ENCODE measurements at regions not wholly inside any gene's neighbourhood (a gene's known extent, or its start where the extent isn't known, plus 50 kb on each side); places are given as distances from the start of the nearest gene placed in this dataset.

- no peak for DNase-seq (ENCODE audit: low spot score in 2 of 2)
- H3K4me3 ChIP-seq (ENCODE audit: low read depth, poor library complexity, severe bottlenecking), result no peak overlapping the region
- 57 to 66% methylated on average over 4 of the region's 4 CpGs for WGBS, 2 donors
- intact Hi-C loops (cut with DNase I; ENCODE audit: low total_unique reads), result no loop called here
- TF ChIP-seq POLR2A (IDR thresholded peaks at IDR 0.05) (no peak), CTCF (IDR thresholded peaks at IDR 0.05) (no peak)
These were observed 577.0 kb downstream of the LMO4 start for GRCh38 chr1:87905651-87906050.

- intact Hi-C loops (cut with DNase I; ENCODE audit: low total_unique reads), result no loop called here
- TF ChIP-seq POLR2A (IDR thresholded peaks at IDR 0.05), result no peak
- TF ChIP-seq CTCF (IDR thresholded peaks at IDR 0.05), result no peak
- 76 to 88% methylated on average over 3 of the region's 3 CpGs for WGBS, 2 donors
- no peak overlapping the region for H3K4me3 ChIP-seq (ENCODE audit: low read depth, poor library complexity, severe bottlenecking)
- no peak for DNase-seq (ENCODE audit: low spot score in 2 of 2)
These were observed 577.4 kb downstream of the LMO4 start for GRCh38 chr1:87906078-87906477.

- TF ChIP-seq CTCF (IDR thresholded peaks at IDR 0.05), result no peak
- TF ChIP-seq POLR2A (IDR thresholded peaks at IDR 0.05), result no peak
- DNase-seq (ENCODE audit: low spot score in 2 of 2), result no peak
- intact Hi-C loops (cut with DNase I; ENCODE audit: low total_unique reads), result no loop called here
- WGBS, 2 donors, result 97 to 100% methylated on average over 1 of the region's 1 CpG
- H3K4me3 ChIP-seq (ENCODE audit: low read depth, poor library complexity, severe bottlenecking), result no peak overlapping the region
These were observed 584.7 kb downstream of the LMO4 start for GRCh38 chr1:87913361-87913760.

- DNase-seq (ENCODE audit: low spot score in 2 of 2), result no peak
- H3K4me3 ChIP-seq (ENCODE audit: low read depth, poor library complexity, severe bottlenecking), result no peak overlapping the region
- TF ChIP-seq POLR2A (IDR thresholded peaks at IDR 0.05) (no peak), CTCF (IDR thresholded peaks at IDR 0.05) (no peak)
- intact Hi-C loops (cut with DNase I; ENCODE audit: low total_unique reads), result no loop called here
These were observed 585.7 kb downstream of the LMO4 start for GRCh38 chr1:87914396-87914795.

- WGBS, 2 donors, result 89 to 95% methylated on average over 2 of the region's 2 CpGs
- DNase-seq (ENCODE audit: low spot score in 2 of 2), result no peak
- H3K4me3 ChIP-seq (ENCODE audit: low read depth, poor library complexity, severe bottlenecking), result no peak overlapping the region
- intact Hi-C loops (cut with DNase I; ENCODE audit: low total_unique reads), result no loop called here
- TF ChIP-seq POLR2A (IDR thresholded peaks at IDR 0.05) (no peak), CTCF (IDR thresholded peaks at IDR 0.05) (no peak)
These were observed 587.1 kb downstream of the LMO4 start for GRCh38 chr1:87915771-87916170.

- DNase-seq (ENCODE audit: low spot score in 2 of 2), result no peak
- intact Hi-C loops (cut with DNase I; ENCODE audit: low total_unique reads), result no loop called here
- 90 to 93% methylated on average over 3 of the region's 3 CpGs for WGBS, 2 donors
- no peak overlapping the region for H3K4me3 ChIP-seq (ENCODE audit: low read depth, poor library complexity, severe bottlenecking)
- TF ChIP-seq CTCF (IDR thresholded peaks at IDR 0.05) (no peak), POLR2A (IDR thresholded peaks at IDR 0.05) (no peak)
These were observed 588.3 kb downstream of the LMO4 start for GRCh38 chr1:87916965-87917364.

Data from lower leg skin (tissue), 4 donors.